Skeletal muscle tissue (tissue), 3 donors: ENCODE measurements at regions not wholly inside any gene's neighbourhood (a gene's known extent, or its start where the extent isn't known, plus 50 kb on each side); places are given as distances from the start of the nearest gene placed in this dataset.

Experiments
- H3K27ac ChIP-seq: one replicate; pipeline ENCODE4 v1.7.0; 2013; ENCODE audit warnings: mild to moderate bottlenecking, low read depth, low read length, inconsistent platforms
- H3K27me3 ChIP-seq, 3 donors: one replicate each; pipeline ENCODE4 v1.7.0; 2013; ENCODE audit warnings: low read length in 3 of 3; ENCODE audit not compliant: control insufficient read depth in 3 of 3, insufficient read depth in 3 of 3
- H3K36me3 ChIP-seq, 3 donors: one replicate each; pipeline ENCODE4 v1.7.0; 2013; ENCODE audit warnings: low read length in 3 of 3; ENCODE audit not compliant: control insufficient read depth in 3 of 3, insufficient read depth in 3 of 3
- H3K4me1 ChIP-seq, 3 donors: one replicate each; pipeline ENCODE4 v1.7.0; 2013; ENCODE audit warnings: low read length in 3 of 3, mild to moderate bottlenecking in 3 of 3; ENCODE audit not compliant: control insufficient read depth in 3 of 3, insufficient read depth in 3 of 3
- H3K4me3 ChIP-seq, 3 donors: one replicate each; pipeline ENCODE4 v1.7.0; 2013; ENCODE audit warnings: low read length in 3 of 3
- H3K9ac ChIP-seq, 3 donors: one replicate each; pipeline ENCODE4 v1.7.0; 2013; ENCODE audit warnings: low read length in 3 of 3, mild to moderate bottlenecking in 3 of 3, moderate library complexity in 2 of 3, low read depth in 1 of 3
- H3K9me3 ChIP-seq, 3 donors: one replicate each; pipeline ENCODE4 v1.7.0; 2013; ENCODE audit warnings: low read length in 3 of 3; ENCODE audit not compliant: control insufficient read depth in 3 of 3
- donor health status: Osteomylitis.

GRCh38 chr17:77735566-77736198, 222.8 kb upstream of the TNRC6C start:
- Histone ChIP-seq H3K36me3 (no peaks in the 10 kb centered on the region), H3K4me3 (peak overlapping the region in 1 of 3 donors; percentile 29), H3K4me1 (peaks cover 32 to 34% (median 33%) of the 10 kb centered on the region in 3 donors), H3K27ac (peak overlapping the region; percentile 51), H3K9me3 (peaks cover 0 to 5% (median 2%) of the 10 kb centered on the region in 3 donors), H3K27me3 (peaks cover 19 to 31% (median 22%) of the 10 kb centered on the region in 3 donors), H3K9ac (peak overlapping the region in 1 of 3 donors; percentile 50)

GRCh38 chr17:77736199-77736585, 222.3 kb upstream of the TNRC6C start:
- Histone ChIP-seq H3K27me3 (peaks cover 19 to 31% (median 22%) of the 10 kb centered on the region in 3 donors), H3K4me1 (peaks cover 32 to 34% (median 33%) of the 10 kb centered on the region in 3 donors), H3K4me3 (peak overlapping the region in 1 of 3 donors; percentile 6)

GRCh38 chr17:77736721-77737120, 221.8 kb upstream of the TNRC6C start:
- Histone ChIP-seq H3K4me3 (no peak overlapping the region), H3K27ac (no peak overlapping the region), H3K36me3 (no peaks in the 10 kb centered on the region), H3K9me3 (peaks cover 0 to 5% (median 2%) of the 10 kb centered on the region in 3 donors), H3K27me3 (peaks cover 19 to 34% (median 22%) of the 10 kb centered on the region in 3 donors), H3K4me1 (peaks cover 32 to 34% (median 33%) of the 10 kb centered on the region in 3 donors), H3K9ac (no peak overlapping the region)

More at GRCh38 chr17:77736199-77736585, 222.3 kb upstream of the TNRC6C start:
- peak overlapping the region in 1 of 3 donors; percentile 16 for H3K9ac ChIP-seq
- peaks cover 0 to 5% (median 2%) of the 10 kb centered on the region in 3 donors for H3K9me3 ChIP-seq
- peak overlapping the region; percentile 4 for H3K27ac ChIP-seq
- H3K36me3 ChIP-seq: no peaks in the 10 kb centered on the region

GRCh38 chr17:77737442-77738265, 220.8 kb upstream of the TNRC6C start:
- H3K9me3 ChIP-seq: peaks cover 0 to 5% (median 2%) of the 10 kb centered on the region in 3 donors
- H3K27me3 ChIP-seq: peaks cover 19 to 36% (median 22%) of the 10 kb centered on the region in 3 donors
- peak overlapping the region; percentile 71 for H3K27ac ChIP-seq
- H3K4me3 ChIP-seq: no peak overlapping the region
- H3K4me1 ChIP-seq: peaks cover 32 to 34% (median 33%) of the 10 kb centered on the region in 3 donors
- H3K9ac ChIP-seq: no peak overlapping the region
- H3K36me3 ChIP-seq: no peaks in the 10 kb centered on the region

- H3K4me1 ChIP-seq: peaks cover 27 to 33% (median 32%) of the 10 kb centered on the region in 3 donors
These were observed 219.6 kb upstream of the TNRC6C start for GRCh38 chr17:77738751-77739531.

GRCh38 chr17:77740481-77740880, 218.0 kb upstream of the TNRC6C start:
- Histone ChIP-seq H3K27ac (no peak overlapping the region), H3K9ac (no peak overlapping the region), H3K36me3 (no peaks in the 10 kb centered on the region), H3K4me1 (peaks cover 16 to 24% (median 22%) of the 10 kb centered on the region in 3 donors), H3K4me3 (no peak overlapping the region), H3K27me3 (peaks cover 5 to 16% (median 5%) of the 10 kb centered on the region in 3 donors), H3K9me3 (no peaks in the 10 kb centered on the region)

More at GRCh38 chr17:77738751-77739531, 219.6 kb upstream of the TNRC6C start:
- Histone ChIP-seq H3K27me3 (peaks cover 19 to 31% (median 20%) of the 10 kb centered on the region in 3 donors), H3K9me3 (no peaks in the 10 kb centered on the region), H3K36me3 (no peaks in the 10 kb centered on the region), H3K9ac (no peak overlapping the region), H3K27ac (peak overlapping the region; percentile 71), H3K4me3 (no peak overlapping the region)

- no peaks in the 10 kb centered on the region for H3K36me3 ChIP-seq
- H3K4me1 ChIP-seq: peaks cover 13 to 19% (median 18%) of the 10 kb centered on the region in 3 donors
- H3K27ac ChIP-seq: no peak overlapping the region
- H3K9me3 ChIP-seq: no peaks in the 10 kb centered on the region
- H3K4me3 ChIP-seq: no peak overlapping the region
- H3K27me3 ChIP-seq: peaks cover 5 to 13% (median 5%) of the 10 kb centered on the region in 3 donors
- no peak overlapping the region for H3K9ac ChIP-seq
These were observed 217.4 kb upstream of the TNRC6C start for GRCh38 chr17:77741109-77741508.

- Histone ChIP-seq H3K4me1 (peaks cover 11 to 18% (median 14%) of the 10 kb centered on the region in 3 donors), H3K36me3 (no peaks in the 10 kb centered on the region), H3K9ac (no peak overlapping the region), H3K4me3 (no peak overlapping the region), H3K27ac (no peak overlapping the region), H3K27me3 (peaks cover 0 to 8% (median 4%) of the 10 kb centered on the region in 3 donors), H3K9me3 (no peaks in the 10 kb centered on the region)
These were observed 215.9 kb upstream of the TNRC6C start for GRCh38 chr17:77742579-77742978.

- no peaks in the 10 kb centered on the region for H3K9me3 ChIP-seq
- H3K4me3 ChIP-seq: no peak overlapping the region
- no peaks in the 10 kb centered on the region for H3K36me3 ChIP-seq
- peak overlapping the region; percentile 44 for H3K27ac ChIP-seq
- no peak overlapping the region for H3K9ac ChIP-seq
- H3K27me3 ChIP-seq: peaks cover 0 to 5% (median 3%) of the 10 kb centered on the region in 3 donors
- H3K4me1 ChIP-seq: peaks cover 4 to 5% (median 5%) of the 10 kb centered on the region in 3 donors
These were observed 214.2 kb upstream of the TNRC6C start for GRCh38 chr17:77744066-77744988.
